GM18511 (cell line): ENCODE measurements at regions not wholly inside any gene's neighbourhood (a gene's known extent, or its start where the extent isn't known, plus 50 kb on each side); places are given as distances from the start of the nearest gene placed in this dataset.

Source experiments
- ATAC-seq: cut with Tn5 transposase; IDR thresholded peaks from one replicate; pipeline ENCODE4 v1.9.1; 2021; ENCODE audit warnings: mild to moderate bottlenecking, moderate library complexity; ENCODE audit not compliant: unreplicated experiment

DNA sequence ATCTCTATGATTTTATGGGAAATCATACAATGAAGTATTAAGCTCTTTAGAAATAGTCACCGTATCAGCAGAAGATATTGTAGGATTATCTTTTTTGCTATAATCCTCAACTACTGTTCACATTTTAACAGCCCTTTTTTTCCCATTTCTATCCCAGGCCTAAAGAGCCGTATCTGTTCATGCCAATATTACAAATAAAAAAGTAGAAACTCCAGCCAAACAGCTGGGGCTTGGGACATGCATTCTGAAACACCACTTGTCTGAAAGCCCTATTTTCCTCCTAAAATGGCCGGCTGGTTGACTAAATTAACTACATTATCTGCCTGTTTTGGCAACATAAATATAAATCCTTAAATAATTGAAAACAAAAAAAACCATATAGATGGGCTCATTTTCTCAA is 477.8 kb downstream of the CDH2 start:
- ATAC-seq, result no peak

DNA sequence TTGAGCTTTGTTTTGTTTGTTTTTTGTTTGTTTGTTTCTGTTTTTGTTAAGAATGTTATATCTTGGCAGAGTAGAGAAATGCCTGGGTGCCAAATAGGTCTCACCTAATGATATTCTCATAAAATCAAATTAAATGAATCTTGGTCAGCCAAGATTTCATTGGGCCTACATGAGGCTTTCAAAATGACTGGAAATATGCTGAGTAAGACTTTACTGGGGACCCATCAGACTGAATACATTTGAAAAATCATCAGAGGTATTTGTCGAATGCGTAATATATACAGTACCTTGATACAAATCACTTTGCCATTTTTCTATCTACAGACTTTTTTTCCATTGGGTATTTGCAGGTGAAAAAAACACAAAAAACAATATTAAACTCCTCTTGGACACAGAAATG is 480.8 kb downstream of the CDH2 start:
- no peak for ATAC-seq

DNA sequence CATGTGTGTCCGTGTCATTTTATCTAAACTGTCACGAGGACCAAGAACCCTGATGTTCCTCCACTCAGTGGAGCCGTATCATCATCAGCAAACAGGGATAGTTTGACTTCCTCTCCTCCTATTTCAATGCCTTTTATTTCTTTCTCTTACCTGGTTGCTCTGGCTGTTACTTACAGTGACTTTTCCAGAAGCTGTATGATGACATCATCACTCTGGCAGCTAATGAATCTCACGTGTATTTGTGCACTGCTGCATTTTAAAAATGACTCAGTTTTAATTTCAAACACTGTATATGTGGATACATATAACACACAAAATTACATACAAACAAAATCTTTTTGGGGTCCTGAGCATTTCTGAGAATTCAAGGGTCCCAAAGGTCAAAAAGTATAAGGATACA is 481.4 kb downstream of the CDH2 start:
- ATAC-seq, result no peak

DNA sequence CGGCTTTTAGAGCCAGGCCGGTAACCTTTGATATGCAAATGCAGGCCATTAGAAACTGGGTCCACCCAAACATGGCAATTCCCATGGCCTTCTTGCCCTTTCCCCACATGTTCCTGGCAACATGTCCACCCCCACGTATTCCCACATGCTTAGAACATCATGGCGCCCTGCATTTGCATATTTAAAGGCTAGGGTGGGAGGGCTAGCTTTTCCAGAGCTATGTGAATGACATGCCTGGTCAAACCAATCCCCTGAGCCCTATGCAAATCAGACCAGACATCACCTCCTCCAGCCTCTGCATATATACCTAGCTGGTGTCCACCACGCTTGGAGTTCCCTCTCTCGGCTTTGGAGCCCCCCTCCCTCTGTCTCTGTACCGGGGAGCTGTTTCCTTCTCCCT is 481.9 kb downstream of the CDH2 start:
- ATAC-seq, result no peak

DNA sequence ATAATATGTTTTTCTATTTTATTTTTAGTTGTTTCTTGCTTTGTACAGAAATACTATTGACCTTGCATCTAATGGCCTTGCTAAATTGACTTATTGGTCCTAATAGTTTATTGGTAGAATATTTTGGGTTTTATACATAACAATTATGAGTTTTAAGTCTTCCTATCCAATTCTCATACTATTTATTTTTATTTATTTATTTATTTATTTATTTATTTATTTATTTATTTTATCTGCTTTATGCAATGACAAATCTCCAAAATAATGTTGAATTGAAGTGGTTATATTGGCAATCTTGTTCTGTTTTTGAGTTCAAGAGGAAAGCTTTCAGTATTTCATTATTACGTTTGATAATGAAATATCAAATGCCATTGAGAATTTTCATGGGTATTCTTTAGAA is 488.3 kb downstream of the CDH2 start:
- no peak for ATAC-seq

DNA sequence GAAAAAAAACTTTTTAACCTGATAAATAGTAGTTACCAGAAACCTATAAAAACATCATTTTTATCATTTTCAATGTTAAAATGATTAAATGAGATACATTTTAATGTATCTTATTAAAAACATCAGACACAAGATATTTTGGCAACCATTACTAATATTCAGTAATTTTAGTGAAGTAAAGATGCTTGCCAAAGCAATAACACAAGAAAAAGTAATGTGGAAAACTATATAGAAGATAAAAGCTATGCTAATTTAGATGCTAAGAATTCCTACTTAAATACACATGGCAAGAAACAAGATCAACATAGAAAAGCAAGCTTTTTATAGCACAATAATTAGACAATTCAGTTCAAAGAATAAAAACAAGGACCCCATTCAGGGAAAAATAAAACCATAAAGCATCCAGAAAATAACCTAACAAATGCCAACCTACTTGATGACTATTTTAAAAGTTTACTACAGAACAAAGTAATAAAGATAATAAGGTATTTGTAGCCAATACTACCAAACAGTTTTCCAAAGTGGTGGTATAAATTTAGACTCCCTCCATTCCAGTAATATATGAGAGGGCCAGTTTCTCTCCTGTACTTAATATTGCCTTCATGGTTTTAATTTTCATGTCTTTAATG is 489.5 kb downstream of the CDH2 start:
- no peak for ATAC-seq

DNA sequence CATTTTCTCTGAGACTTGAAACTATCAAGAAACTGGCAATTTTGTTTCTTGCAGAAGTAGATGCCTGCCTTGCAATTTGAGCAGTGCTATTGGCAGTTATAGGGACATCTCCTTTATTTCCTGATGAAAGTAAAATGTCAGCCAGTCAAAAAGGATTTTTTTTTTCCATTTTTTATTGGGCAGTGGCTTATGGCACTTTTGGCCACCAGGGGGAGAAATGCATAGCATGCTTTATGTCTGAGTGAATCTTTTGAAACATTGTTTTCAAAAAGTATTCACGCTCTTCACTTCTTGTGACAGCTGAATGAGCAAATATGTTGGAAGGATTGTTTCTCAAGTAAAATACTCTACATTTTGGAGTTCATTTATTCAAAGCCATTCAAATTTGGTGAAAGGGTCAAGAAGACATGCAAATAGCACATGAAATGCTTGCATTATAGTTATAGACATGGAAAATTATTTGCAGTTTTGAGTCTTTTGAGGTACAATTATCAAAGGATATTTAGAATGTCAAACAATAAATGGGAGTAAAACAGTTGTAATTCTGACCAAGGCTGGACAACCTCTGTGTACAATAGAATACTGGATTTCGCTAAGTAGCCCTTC is 491.0 kb downstream of the CDH2 start:
- no peak for ATAC-seq

DNA sequence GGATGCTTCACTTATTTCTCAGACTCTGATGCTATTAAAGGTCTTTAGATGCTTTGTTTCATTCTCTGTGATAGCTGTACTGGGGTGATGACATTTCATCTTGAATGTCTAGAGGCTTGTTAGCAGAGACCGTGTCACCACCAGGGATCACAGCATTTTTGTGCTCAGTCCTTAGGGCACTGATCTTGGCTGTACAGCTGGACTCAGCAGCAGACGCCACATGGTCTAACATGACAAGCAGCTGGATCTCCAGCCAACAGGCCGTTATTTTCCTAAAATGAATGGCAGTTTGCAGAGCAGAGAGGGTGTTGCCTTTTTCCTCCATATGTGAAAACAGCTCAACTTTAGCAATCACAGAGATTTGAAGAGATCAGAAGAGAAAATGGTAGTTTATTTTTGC is 491.8 kb downstream of the CDH2 start:
- no peak for ATAC-seq

DNA sequence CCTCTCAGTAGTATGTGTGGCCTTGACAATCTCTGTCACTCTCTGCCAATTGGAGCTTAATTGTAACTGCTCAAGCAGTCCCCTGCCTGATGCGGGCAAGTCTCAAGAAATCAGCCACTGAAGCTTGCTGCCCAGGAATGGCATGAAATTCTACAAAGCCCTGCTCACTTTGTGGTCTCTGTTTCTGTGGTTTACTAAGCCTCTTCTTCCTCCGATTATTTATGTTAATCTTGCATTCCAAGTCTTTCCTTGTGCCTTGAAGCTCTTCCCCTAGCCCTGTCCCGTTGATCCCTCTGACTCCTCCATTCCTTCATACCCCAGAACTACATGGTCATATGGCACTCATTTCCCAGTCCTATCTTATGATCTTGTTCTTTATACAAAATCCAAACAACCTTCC is 489.3 kb upstream of the CHST9 start:
- no peak for ATAC-seq

DNA sequence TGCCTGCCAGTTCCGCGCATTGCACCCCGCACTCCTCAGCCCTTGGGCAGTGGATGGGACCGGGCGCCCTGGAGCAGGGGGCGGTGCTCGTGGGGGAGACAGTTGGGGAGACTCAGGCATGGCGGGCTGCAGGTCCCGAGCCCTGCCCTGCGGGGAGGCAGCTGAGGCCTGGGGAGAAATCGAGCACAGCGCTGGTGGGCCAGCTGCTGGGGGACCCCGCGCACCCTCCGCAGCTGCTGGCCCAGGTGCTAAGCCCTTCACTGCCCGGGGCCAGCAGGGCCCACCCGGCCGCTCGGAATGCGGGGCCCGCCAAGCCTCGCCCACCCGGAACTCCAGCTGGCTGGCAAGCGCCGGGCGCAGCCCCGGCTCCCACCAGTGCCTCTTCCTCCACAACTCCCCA is 488.8 kb upstream of the CHST9 start:
- ATAC-seq, result no peak

DNA sequence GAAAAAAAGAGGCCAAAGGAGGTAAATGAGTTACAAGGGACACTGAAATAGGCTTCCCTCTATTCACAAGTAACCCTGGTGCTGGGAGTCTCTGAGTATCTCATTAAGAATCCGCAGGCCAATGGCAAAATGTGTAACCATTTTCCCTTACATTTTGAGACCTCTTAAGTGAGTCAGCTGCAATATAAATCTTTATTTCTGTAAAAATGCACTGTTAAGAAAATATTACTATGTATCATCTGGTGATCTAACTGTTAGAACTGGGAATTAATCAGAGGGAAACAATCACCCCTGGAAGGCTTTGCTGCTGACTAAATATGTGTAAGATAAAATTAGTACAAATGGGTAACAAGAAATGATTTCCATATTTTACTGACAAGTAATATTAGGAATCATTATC is 483.1 kb upstream of the CHST9 start:
- ATAC-seq, result no peak

DNA sequence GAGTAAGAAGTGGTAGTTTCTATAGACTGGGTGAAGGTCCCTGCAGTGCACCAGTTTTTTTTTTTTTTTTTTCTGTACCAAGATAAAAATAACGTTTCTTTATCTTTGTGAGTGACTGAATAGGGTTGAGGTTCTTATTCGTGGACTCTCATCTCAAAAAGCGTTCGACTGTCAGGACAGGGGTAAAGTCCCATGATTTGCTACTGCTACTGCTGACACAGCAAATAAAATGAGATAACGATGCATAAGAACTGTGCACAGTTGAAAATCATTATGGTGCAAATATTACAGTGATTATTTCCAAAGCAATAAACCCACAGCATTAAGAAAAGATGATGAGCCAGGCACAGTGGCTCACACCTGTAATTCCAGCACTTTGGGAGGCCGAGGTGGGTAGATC is 482.0 kb upstream of the CHST9 start:
- ATAC-seq, result no peak

DNA sequence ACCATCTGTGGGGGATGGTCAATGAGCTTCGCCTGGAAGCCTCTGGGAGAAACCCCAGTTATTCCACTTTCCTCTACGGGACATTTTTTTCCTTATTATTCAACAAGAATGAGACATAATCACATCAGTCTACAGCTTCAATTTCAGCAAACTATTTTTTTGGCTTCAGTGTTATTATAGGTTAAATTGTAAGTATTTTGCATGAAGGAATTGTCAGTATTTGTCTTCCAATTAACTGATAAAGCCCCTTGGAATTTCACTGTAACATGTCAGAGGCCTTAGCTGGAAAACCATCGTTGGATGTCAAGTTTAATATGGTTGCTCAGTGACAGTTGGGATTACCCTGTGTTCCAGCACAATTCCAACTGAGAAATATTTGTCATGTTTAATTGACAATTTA is 480.9 kb upstream of the CHST9 start:
- no peak for ATAC-seq

DNA sequence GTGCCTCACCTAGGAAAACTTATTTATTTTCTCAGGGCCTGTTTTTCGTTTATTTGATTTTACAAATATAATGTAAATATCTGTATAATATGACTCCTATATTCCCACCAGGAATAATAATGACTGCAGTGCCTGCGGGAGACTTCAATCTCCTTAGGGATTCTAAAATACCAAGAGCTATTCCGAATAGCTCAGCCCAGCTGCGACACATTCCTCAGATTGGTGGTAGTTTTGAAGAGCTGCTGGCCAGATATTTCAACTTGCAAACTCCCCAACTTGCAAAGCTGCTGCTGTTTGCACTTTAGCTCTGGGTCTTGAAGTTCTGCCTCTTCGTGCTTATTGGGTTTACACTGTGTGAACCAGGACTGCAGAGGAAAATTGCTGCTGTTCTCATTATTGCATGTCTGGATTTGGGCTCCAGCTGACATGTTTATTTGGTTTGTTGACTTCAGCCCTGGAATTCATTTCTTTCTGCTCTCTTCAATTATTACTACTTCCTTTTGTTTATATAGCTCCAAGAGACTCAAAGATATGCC is 480.2 kb upstream of the CHST9 start:
- no peak for ATAC-seq

DNA sequence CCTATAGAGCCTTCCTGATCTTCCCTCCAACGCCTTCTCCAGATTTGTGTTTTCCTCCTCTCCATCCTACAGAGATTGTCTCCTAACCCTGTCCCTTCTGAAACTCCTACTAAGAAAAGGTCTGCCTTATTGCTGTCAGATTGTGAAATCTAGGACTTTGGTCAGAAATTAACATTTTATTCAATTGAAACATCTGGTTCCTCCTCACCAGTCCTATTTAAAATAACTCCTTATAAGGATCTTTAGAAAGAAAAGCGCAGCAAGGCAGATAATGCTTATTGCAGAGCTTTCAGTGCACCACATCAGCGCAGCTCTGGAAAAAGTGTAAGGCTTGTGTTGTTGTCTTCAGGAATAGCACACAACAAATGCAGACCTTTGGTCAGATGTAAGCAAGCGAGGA is 477.8 kb upstream of the CHST9 start:
- no peak for ATAC-seq

DNA sequence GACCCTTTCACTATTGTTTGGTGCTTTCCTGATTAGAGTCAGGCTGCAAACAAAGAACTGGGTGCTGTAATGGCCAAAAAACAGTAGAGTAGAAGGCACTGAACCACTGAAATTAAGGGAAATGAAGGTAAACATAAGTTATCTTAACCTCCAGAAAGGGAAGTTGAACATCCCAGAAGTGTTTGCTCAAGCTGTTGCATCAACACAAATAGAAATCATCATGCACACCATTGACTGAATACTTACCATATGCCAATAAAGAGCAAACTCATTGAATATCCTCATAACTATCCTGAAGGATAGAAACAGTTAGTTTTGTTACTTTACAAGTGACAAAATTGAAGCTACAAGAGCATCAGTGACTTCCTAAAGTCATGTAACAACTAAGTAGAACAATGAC is 477.4 kb upstream of the CHST9 start:
- no peak for ATAC-seq

DNA sequence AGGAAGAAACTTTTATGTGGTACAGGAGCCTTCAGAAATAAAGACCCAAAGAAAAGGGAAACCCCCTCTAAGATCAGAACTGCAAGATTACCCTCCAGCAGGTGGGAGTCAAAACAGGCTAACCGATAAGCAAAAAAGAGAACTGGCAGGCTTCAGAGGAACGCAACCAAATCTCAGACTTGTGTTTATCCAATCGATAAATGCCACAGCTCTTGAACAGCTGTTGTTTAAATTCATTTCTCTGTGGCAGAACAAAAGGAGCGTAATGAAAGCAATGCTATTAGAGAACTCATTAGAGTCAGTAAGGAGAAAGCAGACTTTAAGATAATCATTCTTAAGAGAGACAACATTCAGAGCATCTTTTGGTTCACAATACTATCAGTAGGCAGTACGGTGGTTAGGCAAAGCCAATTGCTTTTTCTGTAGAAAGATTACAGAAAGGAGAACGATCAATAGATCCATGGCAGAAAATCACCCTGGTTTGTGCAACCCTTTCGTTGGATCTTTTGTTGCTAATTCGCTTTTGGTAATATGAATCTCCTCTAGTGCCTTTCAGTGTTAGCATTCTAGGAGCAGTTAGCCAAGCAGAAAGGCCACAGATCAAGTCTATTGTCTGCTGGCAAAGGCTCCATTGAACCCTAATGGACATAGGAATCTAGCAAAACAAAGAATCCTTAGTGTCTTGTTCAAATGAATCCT is 476.4 kb upstream of the CHST9 start:
- ATAC-seq, result no peak

DNA sequence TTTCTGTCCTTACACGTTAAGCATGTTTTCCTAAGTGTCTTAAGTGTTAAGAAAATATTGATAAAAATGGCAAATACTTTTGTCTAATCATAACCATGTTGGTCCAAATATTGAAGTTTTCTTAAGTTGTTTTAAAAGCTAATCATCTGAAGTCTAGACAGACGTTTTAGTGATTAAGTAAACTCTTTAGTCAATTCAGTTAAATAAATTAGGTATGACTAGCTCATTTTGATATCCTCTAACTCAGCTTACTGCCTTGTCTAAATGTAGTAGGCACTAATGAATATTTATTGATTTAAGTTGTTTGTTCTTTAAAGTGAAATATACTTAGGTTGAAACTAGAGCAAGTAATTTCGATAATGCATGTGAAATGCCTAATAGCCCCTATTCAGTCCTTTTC is 471.8 kb upstream of the CHST9 start:
- no peak for ATAC-seq

DNA sequence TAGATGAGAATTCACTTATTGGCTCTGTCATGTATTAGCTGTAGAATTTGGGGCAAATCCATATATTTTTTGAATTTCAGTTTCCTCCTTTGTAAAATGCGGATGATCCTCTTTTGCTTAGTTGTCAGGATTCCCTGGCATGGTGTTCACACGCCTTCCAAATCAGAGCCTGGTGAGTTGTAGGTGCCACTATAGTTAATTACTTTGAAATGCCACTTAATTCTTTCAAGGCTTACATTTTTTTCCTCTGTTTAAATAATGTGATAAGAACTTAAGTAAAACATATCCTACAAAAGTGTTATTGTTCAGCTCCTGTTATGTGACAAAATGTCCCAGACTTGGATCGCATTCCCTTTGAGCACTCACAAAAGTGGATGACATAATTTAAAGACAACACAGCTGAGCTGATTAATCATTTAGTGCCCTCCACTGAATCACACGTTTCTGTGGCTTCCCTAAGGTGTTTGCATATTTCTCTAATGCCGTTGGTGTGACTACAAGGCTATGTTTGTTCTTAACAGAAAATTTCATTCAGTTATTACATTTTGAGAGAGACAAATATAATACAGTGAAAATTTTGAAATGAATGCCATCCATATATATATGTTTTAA is 471.2 kb upstream of the CHST9 start:
- ATAC-seq, result no peak

DNA sequence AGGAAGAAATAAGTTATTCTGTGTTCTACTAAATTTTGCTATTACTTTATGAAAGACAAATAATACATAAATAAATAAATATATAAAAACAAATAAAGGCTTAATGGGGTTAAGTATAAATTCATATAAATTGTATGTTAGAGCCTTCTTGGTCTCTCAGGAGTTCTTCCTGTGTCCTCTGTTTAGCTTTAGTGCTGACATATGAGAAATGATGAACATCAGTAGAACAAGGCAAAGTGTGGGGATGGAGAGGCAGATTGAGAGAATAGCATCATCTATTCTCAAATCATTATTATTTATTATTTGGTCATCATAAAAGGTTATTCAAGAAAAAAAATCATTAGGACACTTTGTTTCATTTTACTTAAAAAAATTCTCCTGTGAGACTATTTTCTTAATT is 468.1 kb upstream of the CHST9 start:
- ATAC-seq, result no peak

DNA sequence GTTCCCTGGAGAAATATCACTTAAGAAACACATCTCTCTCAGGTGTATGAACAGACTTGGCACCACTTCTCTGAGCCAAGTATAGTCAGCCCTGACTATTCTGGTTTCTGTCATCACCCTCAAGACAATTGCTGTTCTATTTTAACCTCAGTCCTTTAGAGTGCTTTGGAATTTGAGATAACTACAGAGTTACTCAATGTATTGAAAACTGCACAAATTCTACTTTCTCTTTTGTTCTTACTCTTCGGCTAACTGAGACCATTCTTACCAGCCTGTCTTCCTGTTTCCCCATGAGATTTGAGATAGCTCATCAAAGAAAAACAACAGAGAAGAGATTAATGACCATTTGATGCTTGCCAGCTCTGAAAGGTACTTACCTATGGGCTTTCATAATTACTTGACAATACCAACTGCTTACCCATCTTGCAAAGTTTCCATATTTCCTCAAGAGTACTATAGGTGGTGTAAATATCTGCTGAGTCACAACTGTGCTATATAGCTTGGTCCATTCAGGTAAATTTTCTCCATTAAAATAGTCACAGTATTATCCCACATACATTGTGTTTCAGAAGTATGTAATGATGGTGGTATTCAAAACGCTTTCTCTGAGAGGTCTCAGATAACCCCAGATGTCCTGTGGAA is 467.5 kb upstream of the CHST9 start:
- ATAC-seq, result peak; percentile 87
